Left hindlimb (tissue), 1 donor: ENCODE measurements at regions not wholly inside any gene's neighbourhood (a gene's known extent, or its start where the extent isn't known, plus 50 kb on each side); places are given as distances from the start of the nearest gene placed in this dataset.
"Not testable (repeated sequence)": the region's sequence is repeated elsewhere in the genome, so short reads cannot be mapped to it uniquely, and the experiment has no call there.

Experiments
- DNase-seq: peaks from one replicate; pipeline ENCODE4 v3.0.0-alpha.2; 2018

GRCh38 chr4:138609943-138610350, 367.8 kb upstream of the SLC7A11 start:
- DNase-seq = no peak

GRCh38 chr4:138604556-138604955, 362.4 kb upstream of the SLC7A11 start:
- DNase-seq = no peak

- no peak for DNase-seq
Measured at GRCh38 chr4:138602664-138603063, 360.5 kb upstream of the SLC7A11 start.

GRCh38 chr4:138599965-138600364, 357.8 kb upstream of the SLC7A11 start:
- DNase-seq = no peak

GRCh38 chr4:138598226-138598625, 356.1 kb upstream of the SLC7A11 start:
- DNase-seq = no peak

- no peak for DNase-seq
Measured at GRCh38 chr4:138596896-138597295, 354.7 kb upstream of the SLC7A11 start.

- peak; percentile 45 for DNase-seq
Measured at GRCh38 chr4:138595731-138596460, 353.7 kb upstream of the SLC7A11 start.

- no peak for DNase-seq
Measured at GRCh38 chr4:138595171-138595570, 353.0 kb upstream of the SLC7A11 start.

DNA sequence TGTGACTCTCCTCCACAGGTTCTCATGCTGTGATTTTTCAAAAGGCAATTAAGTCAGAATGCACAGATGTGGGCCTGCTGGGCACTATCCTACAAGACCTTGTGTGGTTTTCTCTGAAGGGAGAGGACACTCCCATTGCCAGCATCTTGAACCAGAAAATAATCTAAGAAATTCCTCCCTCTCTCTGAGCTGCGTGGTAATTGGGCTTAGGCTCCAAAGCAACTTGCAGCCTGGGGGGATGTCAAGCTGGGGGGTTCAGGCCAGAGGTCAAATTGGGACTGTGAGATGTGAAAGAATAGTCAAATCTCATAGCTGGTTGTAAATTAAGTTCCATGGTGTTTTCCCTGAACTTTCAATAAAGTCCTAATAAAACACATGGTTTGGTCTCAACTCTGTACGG, 350.6 kb upstream of the SLC7A11 start:
- DNase-seq = no peak

DNA sequence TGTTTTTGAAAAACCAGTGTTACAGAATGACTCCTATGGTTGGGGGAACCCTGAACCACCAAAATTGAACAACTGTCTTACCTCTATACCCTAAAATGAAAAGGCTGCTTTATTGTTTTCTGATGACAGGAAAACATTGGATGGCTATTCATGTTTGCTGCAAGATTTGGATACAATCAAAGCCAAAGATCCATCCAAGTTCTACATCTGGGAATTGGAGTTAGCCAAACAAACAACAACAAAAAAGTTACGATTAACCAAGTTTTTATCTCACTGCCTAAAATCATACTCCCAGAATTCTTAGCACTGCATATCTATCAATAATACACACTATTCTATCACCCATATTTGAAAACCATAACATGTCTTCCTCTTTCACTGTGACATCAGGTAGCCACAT, 349.7 kb upstream of the SLC7A11 start:
- DNase-seq = no peak

- DNase-seq = no peak
Measured at GRCh38 chr4:138588501-138588900, 346.4 kb upstream of the SLC7A11 start.

- no peak for DNase-seq
Measured at GRCh38 chr4:138579146-138579545, 337.0 kb upstream of the SLC7A11 start.

DNA sequence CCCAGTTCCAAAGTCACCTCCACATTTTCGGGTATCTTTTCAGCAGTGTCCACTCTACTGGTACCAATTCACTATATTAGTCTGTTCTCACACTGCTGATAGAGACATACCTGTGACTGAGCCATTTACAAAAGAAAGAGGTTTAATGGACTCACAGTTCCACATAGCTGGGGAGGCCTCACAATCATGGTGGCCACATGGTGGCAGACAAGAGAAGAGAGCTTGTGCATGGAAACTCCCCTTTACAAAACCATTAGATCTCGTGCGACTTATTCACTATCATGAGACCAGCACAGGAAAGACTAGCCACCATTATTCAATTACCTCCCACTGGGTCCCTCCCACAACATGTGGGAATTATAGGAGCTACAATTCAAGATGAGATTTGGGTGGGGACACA, 335.7 kb upstream of the SLC7A11 start:
- DNase-seq = not testable (repeated sequence)

DNA sequence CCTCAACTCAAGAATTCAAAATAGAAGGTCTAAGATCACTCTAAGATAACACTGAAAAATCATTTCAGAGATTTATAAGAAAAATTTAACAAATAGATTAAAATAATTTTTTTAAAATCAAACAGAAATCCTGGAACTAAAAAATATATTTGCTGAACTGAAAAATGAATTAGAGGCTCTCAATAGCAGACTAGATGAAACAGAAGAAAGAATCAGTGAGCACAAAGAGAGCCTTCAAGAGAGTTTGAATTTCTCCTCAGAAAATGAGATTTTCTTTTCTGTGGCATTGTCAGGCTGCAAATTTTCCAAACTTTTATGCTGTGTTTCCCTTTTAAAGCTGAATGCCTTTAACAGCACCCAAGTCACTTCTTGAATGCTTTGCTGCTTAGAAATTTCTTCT, 335.0 kb upstream of the SLC7A11 start:
- no peak for DNase-seq

- no peak for DNase-seq
Measured at GRCh38 chr4:138576684-138577083, 334.5 kb upstream of the SLC7A11 start.

DNA sequence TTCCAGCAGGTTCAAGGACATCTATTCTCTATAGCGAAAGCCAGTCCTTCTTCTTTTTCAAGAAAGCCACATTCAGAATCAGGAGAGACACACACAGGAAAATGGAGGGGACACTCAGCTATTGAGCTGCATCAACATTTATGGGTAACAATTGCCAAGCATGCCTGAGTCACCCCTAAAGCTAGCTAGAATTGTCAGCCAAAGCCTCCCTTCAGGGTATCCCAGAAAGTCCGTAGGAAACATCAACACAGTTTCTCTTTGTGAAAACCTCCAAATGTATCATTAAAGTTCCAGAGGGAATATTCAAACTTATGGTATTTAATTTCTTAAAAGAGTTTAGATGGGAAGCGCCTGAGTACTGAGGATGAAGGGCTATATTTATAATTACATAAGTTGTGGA, 331.1 kb upstream of the SLC7A11 start:
- no peak for DNase-seq

DNA sequence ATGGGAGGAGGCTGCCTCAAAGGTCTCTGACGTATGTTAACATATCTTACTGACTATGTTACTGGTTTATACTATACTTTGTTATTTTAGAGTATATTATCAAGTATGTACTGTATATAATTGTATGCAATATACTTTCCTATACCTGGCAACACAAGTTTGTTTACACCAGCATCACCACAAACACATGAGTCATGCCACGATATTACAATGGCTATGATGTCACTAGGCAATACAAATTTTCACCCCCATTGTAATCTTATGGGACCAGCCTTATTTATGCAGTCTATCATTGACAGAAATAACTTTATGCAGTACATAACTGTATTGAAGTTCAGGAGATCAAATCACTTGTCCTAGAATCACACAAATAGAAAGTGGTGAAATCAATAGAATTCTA, 329.9 kb upstream of the SLC7A11 start:
- no peak for DNase-seq

- no peak for DNase-seq
Measured at GRCh38 chr4:138567696-138568095, 325.5 kb upstream of the SLC7A11 start.

- no peak for DNase-seq
Measured at GRCh38 chr4:138565576-138565975, 323.4 kb upstream of the SLC7A11 start.

DNA sequence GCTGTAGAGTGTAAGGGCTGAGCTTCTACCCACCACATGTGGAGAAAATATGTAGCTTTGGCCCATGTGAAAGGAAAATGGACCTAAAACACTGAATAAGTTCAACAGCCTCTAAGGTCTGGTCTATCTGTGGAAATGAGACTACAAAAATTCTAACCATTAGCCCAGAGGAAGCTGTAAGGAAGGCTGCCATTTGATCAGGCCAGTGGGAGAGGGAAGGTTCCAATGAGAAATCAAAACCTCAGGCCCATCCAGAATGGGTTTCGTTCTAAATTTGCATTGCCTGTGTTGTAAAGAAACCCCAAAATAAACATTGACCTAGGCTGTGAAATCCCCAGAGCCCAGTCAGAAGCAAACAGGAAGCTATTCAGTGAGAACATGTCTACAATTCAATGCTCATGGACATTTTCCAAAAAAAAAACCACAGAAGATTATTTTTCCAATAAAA, 320.4 kb upstream of the SLC7A11 start:
- no peak for DNase-seq

GRCh38 chr4:138561906-138562305, 319.8 kb upstream of the SLC7A11 start:
- no peak for DNase-seq

GRCh38 chr4:138561276-138561880, 319.2 kb upstream of the SLC7A11 start:
- no peak for DNase-seq

GRCh38 chr4:138560448-138560847, 318.3 kb upstream of the SLC7A11 start:
- no peak for DNase-seq

DNA sequence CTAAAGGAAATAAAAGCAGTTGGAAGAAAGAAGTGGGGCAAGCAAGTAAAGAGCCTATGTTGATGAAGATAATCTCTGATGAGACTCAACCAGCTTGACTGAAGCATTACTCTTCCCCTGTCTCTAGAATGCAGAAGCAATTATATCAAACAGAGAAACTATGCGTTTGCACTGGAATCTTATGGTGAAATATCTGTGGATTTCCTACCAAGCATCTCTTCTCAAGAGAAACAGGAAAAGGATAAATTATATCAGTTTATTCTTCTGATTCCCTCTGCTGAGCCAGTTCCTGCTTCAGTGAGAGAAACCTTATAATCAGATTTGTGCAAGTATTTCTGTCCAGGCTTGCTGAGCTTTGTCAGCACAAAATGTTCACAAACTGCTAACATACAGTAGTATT, 316.7 kb upstream of the SLC7A11 start:
- DNase-seq = no peak

GRCh38 chr4:138555584-138555983, 313.4 kb upstream of the SLC7A11 start:
- no peak for DNase-seq
